ENCODE measurements at regions not wholly inside any gene's neighbourhood (a gene's known extent, or its start where the extent isn't known, plus 50 kb on each side); places are given as distances from the start of the nearest gene placed in this dataset.

- TF ChIP-seq CTCF (IDR thresholded peaks at IDR 0.05; ENCODE audit: low read depth, low read length) (no peak), POLR2A (IDR thresholded peaks at IDR 0.05; ENCODE audit: extremely low read depth, insufficient read length) (no peak), MAX (IDR thresholded peaks at IDR 0.05; ENCODE audit: low read depth, low read length) (no peak), MYC (IDR thresholded peaks at IDR 0.05; ENCODE audit: low read depth, low read length) (no peak)
Measured at GRCh38 chr7:66443946-66444345, 184.7 kb upstream of the KCTD7 start.
